HCT116 (cell line): ENCODE measurements at regions not wholly inside any gene's neighbourhood (a gene's known extent, or its start where the extent isn't known, plus 50 kb on each side); places are given as distances from the start of the nearest gene placed in this dataset.

Experiments used
- ATAC-seq: fragments of 200-7000 bp; cut with Tn5 transposase; 2 replicates; pipeline ENCODE4 v1.9.1; 2020; ENCODE audit warnings: mild to moderate bottlenecking, moderate library complexity
- BruUV-seq: library from RNA; stranded (reverse); fragments of 400-500 nt; replicated peaks from 2 replicates; lab custom pipeline; 2021; lab: Mats Ljungman, UMichigan
- CTCF ChIA-PET: fragments of 300-600 bp; sonication (Branson Sonifier 250); formaldehyde crosslinking; loops from one replicate; lab custom pipeline; 2021; ENCODE audit warnings: antibody characterized with exemption; lab: Charles Lee
- POLR2A ChIA-PET: fragments of 300-600, 350-600 bp; sonication (Branson Sonifier 250); formaldehyde crosslinking; loops from one replicate; lab custom pipeline; 2021; ENCODE audit warnings: antibody characterized with exemption; lab: Charles Lee
- RAD21 ChIA-PET, 2 experiments: fragments of 300-600 bp; sonication (Branson Sonifier 250); formaldehyde crosslinking; loops; one replicate each; lab custom pipeline; 2023; ENCODE audit warnings: low total read pairs in 2 of 2; ENCODE audit not compliant: uncharacterized antibody in 2 of 2, unreplicated experiment in 2 of 2, low non-redundant PET in 1 of 2; lab: Charles Lee
- DNase-seq: peaks from one replicate; pipeline ENCODE4 v3.0.0-alpha.2; 2010; ENCODE audit warnings: low read depth, low spot score
- H2AFZ ChIP-seq: fragments of 200-600 bp; shearing (Covaris generic), sonication (generic); 2 replicates; pipeline ENCODE4 v1.6.1; 2017; ENCODE audit warnings: low read depth, mixed run types, mixed read lengths, antibody characterized with exemption, low read length; ENCODE audit not compliant: poor library complexity, severe bottlenecking
- H3K27ac ChIP-seq: 2 replicates; pipeline ENCODE4 v1.5.1; 2012; ENCODE audit warnings: low read depth, low read length
- H3K27me3 ChIP-seq: fragments of 200-600 bp; sonication (generic); 2 replicates; pipeline ENCODE4 v1.6.1; 2016; ENCODE audit warnings: mixed run types, low read length, mixed read lengths; ENCODE audit not compliant: insufficient read depth
- H3K36me3 ChIP-seq, 2 experiments: fragments of 200-500 bp in 1 of 2; fragments of 200-600 bp in 1 of 2; sonication (Bioruptor generic) in 1 of 2; sonication (generic) in 1 of 2; 2 replicates each; pipeline versions ENCODE4 v1.5.1 to v1.6.1; 2014 to 2016; ENCODE audit warnings: low read length in 2 of 2, inconsistent platforms in 1 of 2, mixed read lengths in 1 of 2, mixed run types in 1 of 2; ENCODE audit not compliant: insufficient read depth in 2 of 2, control insufficient read depth in 1 of 2
- H3K4me1 ChIP-seq, 2 experiments: fragments of 200-600 bp in 1 of 2; sonication (generic) in 1 of 2; 2 replicates each; pipeline versions ENCODE4 v1.5.1 to v1.6.1; 2012 to 2017; ENCODE audit warnings: low read length in 2 of 2, inconsistent platforms in 1 of 2, mild to moderate bottlenecking in 1 of 2, mixed read lengths in 1 of 2, mixed run types in 1 of 2, moderate library complexity in 1 of 2; ENCODE audit not compliant: insufficient read depth in 2 of 2, control insufficient read depth in 1 of 2
- H3K4me2 ChIP-seq: fragments of 200-600 bp; sonication (generic); 2 replicates; pipeline ENCODE4 v1.6.1; 2017; ENCODE audit warnings: mixed run types, low read length, mixed read lengths
- H3K4me3 ChIP-seq, 2 experiments: fragments of 200-600 bp in 1 of 2; sonication (generic) in 1 of 2; replicated peaks in 1 of 2; 2 replicates each; pipeline ENCODE4 v1.5.1; 2011 to 2016; ENCODE audit warnings: low read length in 2 of 2, control low read depth in 1 of 2, low read depth in 1 of 2, mild to moderate bottlenecking in 1 of 2, mixed read lengths in 1 of 2, mixed run types in 1 of 2
- H3K79me2 ChIP-seq: fragments of 200-600 bp; sonication (generic); 2 replicates; pipeline ENCODE4 v1.6.1; 2017; ENCODE audit warnings: mild to moderate bottlenecking, mixed run types, low read length, moderate library complexity, mixed read lengths; ENCODE audit not compliant: insufficient read depth
- H3K9ac ChIP-seq: fragments of 200-600 bp; sonication (generic); 2 replicates; pipeline ENCODE4 v1.6.1; 2016; ENCODE audit warnings: low read length, mixed read lengths
- H3K9me2 ChIP-seq: fragments of 200-600 bp; sonication (generic), shearing (Covaris generic); 2 replicates; pipeline ENCODE4 v1.6.1; 2017; ENCODE audit warnings: mixed run types, mild to moderate bottlenecking, moderate library complexity; ENCODE audit not compliant: insufficient read depth
- H3K9me3 ChIP-seq, 2 experiments: fragments of 200-500 bp in 1 of 2; fragments of 200-600 bp in 1 of 2; sonication (Bioruptor generic) in 1 of 2; sonication (generic) in 1 of 2; 2 replicates each; pipeline ENCODE4 v1.6.1; 2014 to 2017; ENCODE audit warnings: low read length in 2 of 2, mixed read lengths in 2 of 2, inconsistent platforms in 1 of 2, low read depth in 1 of 2, mild to moderate bottlenecking in 1 of 2, mixed run types in 1 of 2, moderate library complexity in 1 of 2; ENCODE audit not compliant: control insufficient read depth in 1 of 2, insufficient read depth in 1 of 2
- H4K20me1 ChIP-seq: fragments of 200-600 bp; sonication (generic), shearing (Covaris generic); 2 replicates; pipeline ENCODE4 v1.6.1; 2017; ENCODE audit warnings: mixed run types, mild to moderate bottlenecking, moderate library complexity; ENCODE audit not compliant: insufficient read depth
- CBX3 ChIP-seq: IDR thresholded peaks from 2 replicates; pipeline ENCODE4 v1.6.1; 2012; ENCODE audit warnings: low read depth
- CEBPB ChIP-seq: IDR thresholded peaks from 2 replicates; pipeline ENCODE4 v1.6.1; 2012; ENCODE audit warnings: low read depth
- ELF1 ChIP-seq: IDR thresholded peaks from 2 replicates; pipeline ENCODE4 v1.6.1; 2012; ENCODE audit warnings: low read depth, borderline replicate concordance
- JUND ChIP-seq: IDR thresholded peaks from 2 replicates; pipeline ENCODE4 v1.6.1; 2012
- POLR2A ChIP-seq: IDR thresholded peaks from 2 replicates; pipeline ENCODE4 v1.7.0; 2011; ENCODE audit warnings: borderline replicate concordance; ENCODE audit not compliant: insufficient read depth, insufficient read length; ENCODE audit errors: extremely low read depth
- POLR2AphosphoS5 ChIP-seq: IDR thresholded peaks from 2 replicates; pipeline ENCODE4 v1.6.1; 2011; ENCODE audit warnings: mild to moderate bottlenecking, low read depth, low read length, moderate library complexity
- RAD21 ChIP-seq: IDR thresholded peaks from 2 replicates; pipeline ENCODE4 v1.6.1; 2012; ENCODE audit warnings: low read depth, mild to moderate bottlenecking
- SP1 ChIP-seq: IDR thresholded peaks from 2 replicates; pipeline ENCODE4 v1.6.1; 2012; ENCODE audit warnings: low read depth
- SRF ChIP-seq: IDR thresholded peaks from 2 replicates; pipeline ENCODE4 v1.6.1; 2012; ENCODE audit warnings: low read depth
- TCF7L2 ChIP-seq: IDR thresholded peaks from 2 replicates; pipeline ENCODE4 v1.7.0; 2011; ENCODE audit warnings: borderline replicate concordance, inconsistent platforms; ENCODE audit not compliant: insufficient read depth, insufficient read length; ENCODE audit errors: extremely low read depth
- YY1 ChIP-seq: IDR thresholded peaks from 2 replicates; pipeline ENCODE4 v1.6.1; 2011; ENCODE audit warnings: low read length, low read depth, moderate library complexity, mild to moderate bottlenecking; ENCODE audit not compliant: insufficient replicate concordance; ENCODE audit errors: extremely low read depth
- ZNF274 ChIP-seq: fragments of 200-500 bp; sonication (Bioruptor generic); IDR thresholded peaks from 2 replicates; pipeline ENCODE4 v1.6.1; 2014; ENCODE audit warnings: mild to moderate bottlenecking, low read depth, low read length, inconsistent platforms
- intact Hi-C: fragments of 100-400 bp; cut with micrococcal nuclease; formaldehyde crosslinking; loops from 2 replicates; pipeline ENCODE4 v1.10.0; 2022
- TF ChIP-seq, protein P1 (sequence below): IDR thresholded peaks from 2 replicates; pipeline ENCODE4 v1.6.1; 2012
- TF ChIP-seq, protein P2 (sequence below): IDR thresholded peaks from 2 replicates; pipeline ENCODE4 v1.6.1; 2012; ENCODE audit warnings: low read depth
- TF ChIP-seq, protein P3 (sequence below): IDR thresholded peaks from 2 replicates; pipeline ENCODE4 v1.6.1; 2011; ENCODE audit warnings: mild to moderate bottlenecking, low read length, moderate library complexity; ENCODE audit not compliant: insufficient replicate concordance; ENCODE audit errors: extremely low read depth

DNA sequence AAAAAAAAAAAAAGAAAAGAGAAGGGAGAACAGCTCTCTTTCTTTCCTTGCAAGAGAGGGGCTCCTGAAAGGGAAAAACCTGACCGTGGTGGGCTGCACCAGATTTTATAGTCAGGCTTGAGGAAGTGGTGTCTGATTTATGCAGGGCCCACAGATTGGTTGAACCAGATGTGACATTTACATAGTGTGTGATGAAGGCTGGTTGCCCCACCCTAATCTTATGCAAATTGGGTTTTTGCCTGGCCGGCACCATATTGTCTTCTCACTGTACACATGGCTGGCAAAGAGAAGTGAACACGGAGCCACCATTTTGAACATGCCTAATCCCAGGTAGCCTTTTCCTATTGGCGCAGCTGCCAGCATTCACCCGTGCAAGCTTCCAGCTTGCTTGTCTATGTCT lies 154.4 kb downstream of the OXSM start:
- TF ChIP-seq, protein P1, sequence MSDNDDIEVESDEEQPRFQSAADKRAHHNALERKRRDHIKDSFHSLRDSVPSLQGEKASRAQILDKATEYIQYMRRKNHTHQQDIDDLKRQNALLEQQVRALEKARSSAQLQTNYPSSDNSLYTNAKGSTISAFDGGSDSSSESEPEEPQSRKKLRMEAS, result no peak
- TF ChIP-seq RAD21 (no peak), ZNF274 (no peak), CBX3 (no peak), ELF1 (no peak), TCF7L2 (no peak), JUND (no peak), YY1 (no peak), CEBPB (no peak), SP1 (no peak), POLR2AphosphoS5 (no peak), SRF (no peak), POLR2A (no peak)
- TF ChIP-seq, protein P2, sequence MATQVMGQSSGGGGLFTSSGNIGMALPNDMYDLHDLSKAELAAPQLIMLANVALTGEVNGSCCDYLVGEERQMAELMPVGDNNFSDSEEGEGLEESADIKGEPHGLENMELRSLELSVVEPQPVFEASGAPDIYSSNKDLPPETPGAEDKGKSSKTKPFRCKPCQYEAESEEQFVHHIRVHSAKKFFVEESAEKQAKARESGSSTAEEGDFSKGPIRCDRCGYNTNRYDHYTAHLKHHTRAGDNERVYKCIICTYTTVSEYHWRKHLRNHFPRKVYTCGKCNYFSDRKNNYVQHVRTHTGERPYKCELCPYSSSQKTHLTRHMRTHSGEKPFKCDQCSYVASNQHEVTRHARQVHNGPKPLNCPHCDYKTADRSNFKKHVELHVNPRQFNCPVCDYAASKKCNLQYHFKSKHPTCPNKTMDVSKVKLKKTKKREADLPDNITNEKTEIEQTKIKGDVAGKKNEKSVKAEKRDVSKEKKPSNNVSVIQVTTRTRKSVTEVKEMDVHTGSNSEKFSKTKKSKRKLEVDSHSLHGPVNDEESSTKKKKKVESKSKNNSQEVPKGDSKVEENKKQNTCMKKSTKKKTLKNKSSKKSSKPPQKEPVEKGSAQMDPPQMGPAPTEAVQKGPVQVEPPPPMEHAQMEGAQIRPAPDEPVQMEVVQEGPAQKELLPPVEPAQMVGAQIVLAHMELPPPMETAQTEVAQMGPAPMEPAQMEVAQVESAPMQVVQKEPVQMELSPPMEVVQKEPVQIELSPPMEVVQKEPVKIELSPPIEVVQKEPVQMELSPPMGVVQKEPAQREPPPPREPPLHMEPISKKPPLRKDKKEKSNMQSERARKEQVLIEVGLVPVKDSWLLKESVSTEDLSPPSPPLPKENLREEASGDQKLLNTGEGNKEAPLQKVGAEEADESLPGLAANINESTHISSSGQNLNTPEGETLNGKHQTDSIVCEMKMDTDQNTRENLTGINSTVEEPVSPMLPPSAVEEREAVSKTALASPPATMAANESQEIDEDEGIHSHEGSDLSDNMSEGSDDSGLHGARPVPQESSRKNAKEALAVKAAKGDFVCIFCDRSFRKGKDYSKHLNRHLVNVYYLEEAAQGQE, result no peak
- TF ChIP-seq, protein P3, sequence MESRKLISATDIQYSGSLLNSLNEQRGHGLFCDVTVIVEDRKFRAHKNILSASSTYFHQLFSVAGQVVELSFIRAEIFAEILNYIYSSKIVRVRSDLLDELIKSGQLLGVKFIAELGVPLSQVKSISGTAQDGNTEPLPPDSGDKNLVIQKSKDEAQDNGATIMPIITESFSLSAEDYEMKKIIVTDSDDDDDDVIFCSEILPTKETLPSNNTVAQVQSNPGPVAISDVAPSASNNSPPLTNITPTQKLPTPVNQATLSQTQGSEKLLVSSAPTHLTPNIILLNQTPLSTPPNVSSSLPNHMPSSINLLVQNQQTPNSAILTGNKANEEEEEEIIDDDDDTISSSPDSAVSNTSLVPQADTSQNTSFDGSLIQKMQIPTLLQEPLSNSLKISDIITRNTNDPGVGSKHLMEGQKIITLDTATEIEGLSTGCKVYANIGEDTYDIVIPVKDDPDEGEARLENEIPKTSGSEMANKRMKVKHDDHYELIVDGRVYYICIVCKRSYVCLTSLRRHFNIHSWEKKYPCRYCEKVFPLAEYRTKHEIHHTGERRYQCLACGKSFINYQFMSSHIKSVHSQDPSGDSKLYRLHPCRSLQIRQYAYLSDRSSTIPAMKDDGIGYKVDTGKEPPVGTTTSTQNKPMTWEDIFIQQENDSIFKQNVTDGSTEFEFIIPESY, result no peak
- TF ChIP-seq, all 23 proteins: peak for 0
- H2AFZ ChIP-seq, result no peak overlapping the region
- intact Hi-C loops, result no loop called here
- H3K27me3 ChIP-seq, result peaks cover 17% of the 10 kb centered on the region
- no peaks in the 10 kb centered on the region for H3K4me1 ChIP-seq
- no peaks in the 10 kb centered on the region for H3K36me3 ChIP-seq
- CTCF ChIA-PET, result no interaction called here
- no peaks in the 10 kb centered on the region for H3K9me3 ChIP-seq
- no peak overlapping the region for H3K27ac ChIP-seq
- no TSS peak for BruUV-seq
- ATAC-seq (no peak), DNase-seq (no peak)
- H3K9me2 ChIP-seq, result no peaks in the 10 kb centered on the region
- no peak overlapping the region for H3K4me2 ChIP-seq
- POLR2A ChIA-PET, result no interaction called here
- H3K9ac ChIP-seq, result no peak overlapping the region
- no peaks in the 10 kb centered on the region for H3K79me2 ChIP-seq
- H4K20me1 ChIP-seq, result no peaks in the 10 kb centered on the region
- RAD21 ChIA-PET, result no interaction called here
- no peak overlapping the region for H3K4me3 ChIP-seq
